ENCODE measurements at regions not wholly inside any gene's neighbourhood (a gene's known extent, or its start where the extent isn't known, plus 50 kb on each side); places are given as distances from the start of the nearest gene placed in this dataset.

DNA sequence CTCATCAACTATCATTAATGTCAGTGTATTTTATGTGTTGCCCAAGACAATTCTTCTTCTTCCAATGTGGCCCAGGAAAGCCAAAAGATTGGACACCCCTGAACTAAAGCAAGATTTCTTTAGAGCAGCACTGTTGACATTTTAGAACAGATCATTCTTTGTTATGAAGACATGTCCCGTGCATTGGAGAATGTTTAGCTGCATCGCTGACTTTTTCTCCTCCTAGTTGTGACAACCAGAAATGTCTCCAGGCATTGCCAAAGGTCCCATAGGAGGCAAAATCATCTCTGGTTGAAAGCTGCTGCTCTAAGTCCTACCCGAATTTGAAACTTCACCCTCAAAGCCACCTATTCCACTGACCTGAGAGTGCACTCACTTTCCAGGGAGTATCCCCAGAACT is 62.7 kb upstream of the IRX6 start:
- CTCF ChIA-PET = no interaction called here
- Histone ChIP-seq H3K23ac (ENCODE audit: low read depth, low read length) (no peak overlapping the region), H4K20me1 (ENCODE audit: insufficient read depth, low read length) (no peaks in the 10 kb centered on the region), H2BK120ac (ENCODE audit: low read depth, low read length) (no peak overlapping the region), H3K4ac (ENCODE audit: low read depth, low read length) (no peak overlapping the region), H3K27me3 (ENCODE audit: control insufficient read depth, insufficient read depth, low read length) (no peaks in the 10 kb centered on the region), H3K36me3 (ENCODE audit: control insufficient read depth, insufficient read depth, low read length) (no peaks in the 10 kb centered on the region), H3K9me3 (ENCODE audit: control insufficient read depth, insufficient read depth, low read length) (no peaks in the 10 kb centered on the region), H3K18ac (ENCODE audit: low read depth, low read length) (no peak overlapping the region), H3K4me2 (ENCODE audit: low read depth, low read length) (no peak overlapping the region), H4K8ac (ENCODE audit: low read depth in 2 of 2, low read length in 2 of 2) (no peak overlapping the region), H2BK5ac (ENCODE audit: low read depth, low read length, poor library complexity, severe bottlenecking) (no peak overlapping the region), H3K4me3 (ENCODE audit: insufficient read depth, low read depth, low read length) (no peak overlapping the region), H3K27ac (ENCODE audit: insufficient read depth, low read length) (no peak overlapping the region), H2BK20ac (ENCODE audit: low read depth, low read length) (no peak overlapping the region), H2BK15ac (ENCODE audit: low read depth, low read length) (no peak overlapping the region), H2AK5ac (ENCODE audit: low read depth, low read length) (no peak overlapping the region), H3K14ac (replicated peaks; ENCODE audit: low read depth, low read length) (no peak overlapping the region), H3K9ac (ENCODE audit: low read depth, low read length) (no peak overlapping the region), H4K5ac (ENCODE audit: low read depth, low read length) (no peak overlapping the region), H3K56ac (ENCODE audit: extremely low read depth, insufficient read depth, low read length) (no peak overlapping the region), H2AK9ac (replicated peaks; ENCODE audit: low read depth, low read length, poor library complexity) (no peak overlapping the region), H4K91ac (ENCODE audit: insufficient read depth, low read depth, low read length) (no peak overlapping the region), H3K9me1 (ENCODE audit: insufficient read depth, low read length) (no peaks in the 10 kb centered on the region), H3K4me1 (ENCODE audit: control insufficient read depth, insufficient read depth, low read length) (no peaks in the 10 kb centered on the region), H2AFZ (replicated peaks; ENCODE audit: low read length, poor library complexity) (no peak overlapping the region), H3K79me1 (ENCODE audit: low read depth in 1 of 2, low read length in 2 of 2) (no peaks in the 10 kb centered on the region)
- TF ChIP-seq NFE2L2 (IDR thresholded peaks at IDR 0.05; ENCODE audit: low read depth, low read length) (no peak), FOS (IDR thresholded peaks at IDR 0.05; ENCODE audit: low read depth, low read length) (no peak), RCOR1 (IDR thresholded peaks at IDR 0.05; ENCODE audit: insufficient replicate concordance, low read length) (no peak), RAD21 (IDR thresholded peaks at IDR 0.05; ENCODE audit: low read length) (no peak), POLR2A (IDR thresholded peaks at IDR 0.05; ENCODE audit: low read depth, low read length) (no peak), RFX5 (IDR thresholded peaks at IDR 0.05; ENCODE audit: low read depth, low read length) (no peak), SMC3 (IDR thresholded peaks at IDR 0.05; ENCODE audit: low read depth, low read length) (no peak), CTCF (conservative IDR thresholded peaks at IDR 0.05; ENCODE audit: low read depth, low read length) (no peak), MXI1 (IDR thresholded peaks at IDR 0.05; ENCODE audit: borderline replicate concordance, low read depth, low read length) (no peak), BHLHE40 (IDR thresholded peaks at IDR 0.05; ENCODE audit: low read depth, low read length) (no peak), CHD1 (IDR thresholded peaks at IDR 0.05; ENCODE audit: low read depth, low read length) (no peak), MAZ (IDR thresholded peaks at IDR 0.05; ENCODE audit: borderline replicate concordance, low read depth, low read length) (no peak), MAFK (IDR thresholded peaks at IDR 0.05; ENCODE audit: low read depth, low read length) (no peak), CEBPB (IDR thresholded peaks at IDR 0.05; ENCODE audit: low read depth, low read length) (no peak)
- TF ChIP-seq, protein P1, sequence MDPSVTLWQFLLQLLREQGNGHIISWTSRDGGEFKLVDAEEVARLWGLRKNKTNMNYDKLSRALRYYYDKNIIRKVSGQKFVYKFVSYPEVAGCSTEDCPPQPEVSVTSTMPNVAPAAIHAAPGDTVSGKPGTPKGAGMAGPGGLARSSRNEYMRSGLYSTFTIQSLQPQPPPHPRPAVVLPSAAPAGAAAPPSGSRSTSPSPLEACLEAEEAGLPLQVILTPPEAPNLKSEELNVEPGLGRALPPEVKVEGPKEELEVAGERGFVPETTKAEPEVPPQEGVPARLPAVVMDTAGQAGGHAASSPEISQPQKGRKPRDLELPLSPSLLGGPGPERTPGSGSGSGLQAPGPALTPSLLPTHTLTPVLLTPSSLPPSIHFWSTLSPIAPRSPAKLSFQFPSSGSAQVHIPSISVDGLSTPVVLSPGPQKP (IDR thresholded peaks at IDR 0.05; ENCODE audit: borderline replicate concordance, low read depth, low read length) = no peak
- TF ChIP-seq, protein P2, sequence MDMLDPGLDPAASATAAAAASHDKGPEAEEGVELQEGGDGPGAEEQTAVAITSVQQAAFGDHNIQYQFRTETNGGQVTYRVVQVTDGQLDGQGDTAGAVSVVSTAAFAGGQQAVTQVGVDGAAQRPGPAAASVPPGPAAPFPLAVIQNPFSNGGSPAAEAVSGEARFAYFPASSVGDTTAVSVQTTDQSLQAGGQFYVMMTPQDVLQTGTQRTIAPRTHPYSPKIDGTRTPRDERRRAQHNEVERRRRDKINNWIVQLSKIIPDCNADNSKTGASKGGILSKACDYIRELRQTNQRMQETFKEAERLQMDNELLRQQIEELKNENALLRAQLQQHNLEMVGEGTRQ (IDR thresholded peaks at IDR 0.05; ENCODE audit: low read depth, low read length) = no peak
- dilution Hi-C loops (cut with HindIII; ENCODE audit: low sequenced_read_pairs, unreplicated experiment) = no loop called here
- no peak for ATAC-seq (ENCODE audit: low read depth)
- intact Hi-C loops (cut with micrococcal nuclease) = no loop called here
- in situ Hi-C loops (cut with MboI; ENCODE audit: low sequenced_read_pairs) = no loop called here
- DNase-seq = no peak
- no TSS peak for BruUV-seq (replicated peaks)
- 37% methylated on average over 2 of the region's 3 CpGs; no CpG with 5 or more reads in 1 of the 2 experiments for WGBS, 2 experiments (ENCODE audit: extremely low coverage in 2 of 2, insufficient read length in 1 of 2)
- POLR2A ChIA-PET (ENCODE audit: unreplicated experiment) = no interaction called here

All from IMR-90 (cell line).